Liver (tissue), 3 donors: ENCODE measurements at regions not wholly inside any gene's neighbourhood (a gene's known extent, or its start where the extent isn't known, plus 50 kb on each side); places are given as distances from the start of the nearest gene placed in this dataset.

ENCODE experiments used
- CTCF ChIP-seq: fragments of 150-350 bp; IDR thresholded peaks from 2 replicates; pipeline ENCODE4 v1.5.1; 2017; ENCODE audit warnings: improper control_type of control experiment, low read depth, low read length; ENCODE audit not compliant: missing input control
- EGR1 ChIP-seq, 2 donors: IDR thresholded peaks; 2 replicates each; pipeline ENCODE4 v1.6.1; 2016 to 2018; ENCODE audit warnings: antibody characterized with exemption in 2 of 2, low read depth in 2 of 2
- FOXA1 ChIP-seq: IDR thresholded peaks from 2 replicates; pipeline ENCODE4 v1.6.1; 2016; ENCODE audit warnings: antibody characterized with exemption
- GABPA ChIP-seq, 2 donors: IDR thresholded peaks in 1 of 2; conservative IDR thresholded peaks in 1 of 2; 2 replicates each; pipeline ENCODE4 v1.6.1; 2016; ENCODE audit warnings: antibody characterized with exemption in 2 of 2, mild to moderate bottlenecking in 1 of 2, moderate library complexity in 1 of 2
- RAD21 ChIP-seq, 2 donors: IDR thresholded peaks; 2 replicates each; pipeline ENCODE4 v1.6.1; 2016; ENCODE audit warnings: antibody characterized with exemption in 2 of 2, mild to moderate bottlenecking in 2 of 2
- donor health status: healthy.
- donor health status: healthy.

GRCh38 chr5:28400076-28400475 lies 1361.7 kb upstream of the CDH9 start:
- no peak for TF ChIP-seq RAD21 (IDR thresholded peaks at IDR 0.05)
- TF ChIP-seq CTCF = no peak
- TF ChIP-seq FOXA1 = no peak
- TF ChIP-seq EGR1 (IDR thresholded peaks at IDR 0.05; ENCODE audit: low read depth in 2 of 2) = no peak
- TF ChIP-seq GABPA (IDR thresholded peaks at IDR 0.05 in 1 of 2, conservative IDR thresholded peaks at IDR 0.05 in 1 of 2) = no peak
